GM10248 (cell line): ENCODE measurements at regions not wholly inside any gene's neighbourhood (a gene's known extent, or its start where the extent isn't known, plus 50 kb on each side); places are given as distances from the start of the nearest gene placed in this dataset.
"Not testable (repeated sequence)": the region's sequence is repeated elsewhere in the genome, so short reads cannot be mapped to it uniquely, and the experiment has no call there.

Source experiments
- CTCF ChIA-PET: fragments of 300-600 bp; sonication (Branson Sonifier 250); formaldehyde crosslinking; extraction: SDS; loops from one replicate; lab custom pipeline; 2021; ENCODE audit warnings: antibody characterized with exemption; lab: Yijun Ruan, JAX
- POLR2A ChIA-PET: fragments of 350-650 bp; sonication (Branson Sonifier 250); formaldehyde crosslinking; extraction: SDS; loops from one replicate; lab custom pipeline; 2020; ENCODE audit warnings: antibody characterized with exemption; lab: Yijun Ruan, JAX
- DNase-seq: peaks from one replicate; pipeline ENCODE4 v3.0.0; 2012; ENCODE audit errors: extremely low spot score
- CTCF ChIP-seq: IDR thresholded peaks from 2 replicates; pipeline ENCODE4 v1.5.1; 2012; ENCODE audit warnings: mild to moderate bottlenecking, low read depth; ENCODE audit errors: extremely low read depth, missing control alignments, control extremely low read depth

GRCh38 chr11:106161775-106162634, 84.5 kb downstream of the AASDHPPT start:
- no peak for DNase-seq
- CTCF ChIA-PET, result no interaction called here
- TF ChIP-seq CTCF, result no peak
- POLR2A ChIA-PET, result no interaction called here

GRCh38 chr11:106167085-106167484, 89.6 kb downstream of the AASDHPPT start:
- DNase-seq, result no peak
- ChIA-PET CTCF (no interaction called here), POLR2A (no interaction called here)
- TF ChIP-seq CTCF, result no peak

GRCh38 chr11:106172386-106172991, 95.0 kb downstream of the AASDHPPT start:
- ChIA-PET CTCF (interaction anchor here (0.8 kb wide), 1 partner anchor 26 kb away, joined by 3 read pairs; no protein-coding TSS in a partner anchor), POLR2A (no interaction called here)
- no peak for TF ChIP-seq CTCF
- DNase-seq, result no peak

- no peak for TF ChIP-seq CTCF
- POLR2A ChIA-PET, result no interaction called here
- CTCF ChIA-PET, result interaction anchor here (0.8 kb wide), 1 partner anchor 26 kb away, joined by 3 read pairs; no protein-coding TSS in a partner anchor
- no peak for DNase-seq
These were observed 95.8 kb downstream of the AASDHPPT start for GRCh38 chr11:106173291-106173690.

GRCh38 chr11:106174003-106174402, 96.5 kb downstream of the AASDHPPT start:
- POLR2A ChIA-PET, DNase-seq: not testable (repeated sequence)
- CTCF ChIA-PET, result interaction anchor here (1.0 kb wide), 1 partner anchor 18 kb away, joined by 3 read pairs; no protein-coding TSS in a partner anchor

GRCh38 chr11:106176817-106177216, 99.4 kb downstream of the AASDHPPT start:
- POLR2A ChIA-PET, result no interaction called here
- DNase-seq, result no peak
- no peak for TF ChIP-seq CTCF
- CTCF ChIA-PET, result no interaction called here

GRCh38 chr11:106177311-106177710, 99.8 kb downstream of the AASDHPPT start:
- DNase-seq, result no peak
- no peak for TF ChIP-seq CTCF
- ChIA-PET CTCF (interaction anchor here (2.0 kb wide), 1 partner anchor 14 kb away, joined by 7 read pairs; no protein-coding TSS in a partner anchor), POLR2A (no interaction called here)
